NCI-H2171 (cell line): ENCODE measurements at regions not wholly inside any gene's neighbourhood (a gene's known extent, or its start where the extent isn't known, plus 50 kb on each side); places are given as distances from the start of the nearest gene placed in this dataset.

Experiments
- DNase-seq: peaks from one replicate; lab custom pipeline; 2025; lab: John Stamatoyannopoulos, UW

GRCh38 chr11:32002311-32002710 lies 88.6 kb upstream of the RCN1 start:
- no peak for DNase-seq

- peak; percentile 11 for DNase-seq
Measured at GRCh38 chr11:31997955-31998354, 92.9 kb upstream of the RCN1 start.

GRCh38 chr11:31996159-31996881 lies 94.6 kb upstream of the RCN1 start:
- DNase-seq = peak; percentile 13

- peak; percentile 52 for DNase-seq
Measured at GRCh38 chr11:31995525-31996094, 95.3 kb upstream of the RCN1 start.

- peak; percentile 100 for DNase-seq
Measured at GRCh38 chr11:31995032-31995431, 95.8 kb upstream of the RCN1 start.

GRCh38 chr11:31987118-31988005 lies 103.5 kb upstream of the RCN1 start:
- peak; percentile 87 for DNase-seq

- no peak for DNase-seq
Measured at GRCh38 chr11:31986201-31986889, 104.5 kb upstream of the RCN1 start.

GRCh38 chr11:31981457-31981856 lies 109.4 kb upstream of the RCN1 start:
- no peak for DNase-seq

GRCh38 chr11:31977343-31977742 lies 113.5 kb upstream of the RCN1 start:
- no peak for DNase-seq

GRCh38 chr11:31974366-31975136 lies 116.3 kb upstream of the RCN1 start:
- no peak for DNase-seq

- peak; percentile 56 for DNase-seq
Measured at GRCh38 chr11:31973172-31973571, 117.7 kb upstream of the RCN1 start.

- no peak for DNase-seq
Measured at GRCh38 chr11:31972623-31973022, 118.3 kb upstream of the RCN1 start.

- no peak for DNase-seq
Measured at GRCh38 chr11:31969359-31969702, 121.5 kb upstream of the RCN1 start.

- peak; percentile 90 for DNase-seq
Measured at GRCh38 chr11:31968461-31969358, 122.2 kb upstream of the RCN1 start.

- no peak for DNase-seq
Measured at GRCh38 chr11:31967404-31968130, 123.3 kb upstream of the RCN1 start.

- DNase-seq = no peak
Measured at GRCh38 chr11:31966846-31967245, 124.0 kb upstream of the RCN1 start.

- DNase-seq = no peak
Measured at GRCh38 chr11:31964181-31964580, 126.7 kb upstream of the RCN1 start.

GRCh38 chr11:31960126-31960525 lies 130.7 kb upstream of the RCN1 start:
- DNase-seq = no peak

GRCh38 chr11:31959716-31960115 lies 131.2 kb upstream of the RCN1 start:
- no peak for DNase-seq
